MCF 10A (cell line): ENCODE measurements at regions not wholly inside any gene's neighbourhood (a gene's known extent, or its start where the extent isn't known, plus 50 kb on each side); places are given as distances from the start of the nearest gene placed in this dataset.

Source experiments
- BruUV-seq: library from RNA; stranded (reverse); fragments of 400-500 nt; replicated peaks from 2 replicates; lab custom pipeline; 2021; lab: Mats Ljungman, UMichigan
- CTCF ChIA-PET: fragments of 300-600 bp; sonication (Branson Sonifier 250); formaldehyde crosslinking; extraction: SDS; loops from one replicate; lab custom pipeline; 2021; ENCODE audit warnings: antibody characterized with exemption, inconsistent platforms; lab: Yijun Ruan, JAX
- POLR2A ChIA-PET: fragments of 300-600, 350-650 bp; sonication (Branson Sonifier 250); formaldehyde crosslinking; extraction: SDS; loops from one replicate; lab custom pipeline; 2020; ENCODE audit warnings: antibody characterized with exemption, inconsistent platforms; lab: Yijun Ruan, JAX
- DNase-seq: peaks from one replicate; pipeline ENCODE4 v3.0.0-alpha.2; 2018; ENCODE audit not compliant: unreplicated experiment
- H3K27ac Mint-ChIP-seq: one replicate; pipeline ENCODE4 v1.8.0; 2022; ENCODE audit warnings: mild to moderate bottlenecking, low read depth, mixed read lengths; ENCODE audit not compliant: unreplicated experiment
- H3K27me3 Mint-ChIP-seq: one replicate; pipeline ENCODE4 v1.8.0; 2022; ENCODE audit warnings: mixed read lengths; ENCODE audit not compliant: insufficient read depth, unreplicated experiment
- H3K36me3 Mint-ChIP-seq: one replicate; pipeline ENCODE4 v1.8.0; 2022; ENCODE audit warnings: mild to moderate bottlenecking, moderate library complexity, mixed read lengths; ENCODE audit not compliant: insufficient read depth, unreplicated experiment
- H3K4me1 Mint-ChIP-seq: one replicate; pipeline ENCODE4 v1.8.0; 2022; ENCODE audit warnings: mixed read lengths; ENCODE audit not compliant: insufficient read depth, unreplicated experiment
- H3K4me3 Mint-ChIP-seq: one replicate; pipeline ENCODE4 v1.8.0; 2022; ENCODE audit warnings: mild to moderate bottlenecking, moderate library complexity, mixed read lengths; ENCODE audit not compliant: unreplicated experiment
- H3K9me3 Mint-ChIP-seq: one replicate; pipeline ENCODE4 v1.8.0; 2022; ENCODE audit warnings: mixed read lengths; ENCODE audit not compliant: unreplicated experiment
- CTCF ChIP-seq: fragments of 200-600 bp; IDR thresholded peaks from one replicate; pipeline ENCODE4 v1.8.0; 2022; ENCODE audit warnings: antibody characterized with exemption, mild to moderate bottlenecking; ENCODE audit not compliant: unreplicated experiment
- intact Hi-C: fragments of 100-400 bp; cut with micrococcal nuclease; formaldehyde crosslinking; loops from 2 replicates; pipeline ENCODE4 v1.14.1; 2022

- BruUV-seq: no TSS peak
- no peak for TF ChIP-seq CTCF
- no peak overlapping the region for H3K4me3 Mint-ChIP-seq
Observed at GRCh38 chr1:186564582-186564981, 103.7 kb upstream of the PDC start.

GRCh38 chr1:186559601-186560116, 98.7 kb upstream of the PDC start:
- BruUV-seq: no TSS peak
- H3K27me3 Mint-ChIP-seq: no peaks in the 10 kb centered on the region

More at GRCh38 chr1:186564582-186564981, 103.7 kb upstream of the PDC start:
- Mint-ChIP-seq H3K27me3 (no peaks in the 10 kb centered on the region), H3K9me3 (no peaks in the 10 kb centered on the region), H3K36me3 (no peaks in the 10 kb centered on the region), H3K27ac (no peak overlapping the region), H3K4me1 (peaks cover 11% of the 10 kb centered on the region)
- POLR2A ChIA-PET: interaction anchor here (0.5 to 1.6 kb wide), 4 partner anchors 9 to 122 kb away, joined by 3 to 4 read pairs (median 3); no protein-coding TSS in a partner anchor
- intact Hi-C loops: no loop called here
- DNase-seq: no peak
- CTCF ChIA-PET: interaction anchor here (1.0 to 1.6 kb wide), 2 partner anchors 41 to 117 kb away, joined by 3 to 6 read pairs; no protein-coding TSS in a partner anchor

GRCh38 chr1:186557147-186557777, 96.3 kb upstream of the PDC start:
- no peak overlapping the region for H3K4me3 Mint-ChIP-seq
- ChIA-PET POLR2A (interaction anchor here (0.5 to 1.6 kb wide), 2 partner anchors 19 to 38 kb away, joined by 5 read pairs; no protein-coding TSS in a partner anchor), CTCF (interaction anchor here (0.6 to 1.4 kb wide), 3 partner anchors 182 to 608 kb away, joined by 3 read pairs; partner anchors contain the start of gene TPR)
- intact Hi-C loops: no loop called here
- H3K9me3 Mint-ChIP-seq: peaks cover 3% of the 10 kb centered on the region
- H3K27me3 Mint-ChIP-seq: no peaks in the 10 kb centered on the region
- BruUV-seq: no TSS peak
- no peaks in the 10 kb centered on the region for H3K36me3 Mint-ChIP-seq
- DNase-seq: no peak
- TF ChIP-seq CTCF: no peak
- H3K27ac Mint-ChIP-seq: no peak overlapping the region
- peaks cover 6% of the 10 kb centered on the region for H3K4me1 Mint-ChIP-seq

More at GRCh38 chr1:186559601-186560116, 98.7 kb upstream of the PDC start:
- Mint-ChIP-seq H3K27ac (peak overlapping the region; percentile 78), H3K36me3 (no peaks in the 10 kb centered on the region), H3K4me1 (peaks cover 6% of the 10 kb centered on the region), H3K9me3 (no peaks in the 10 kb centered on the region), H3K4me3 (peak overlapping the region; percentile 50)
- peak; percentile 88 for DNase-seq
- CTCF ChIA-PET: interaction anchor here (0.7 to 1.8 kb wide), 4 partner anchors 45 to 356 kb away, joined by 3 to 6 read pairs (median 4); no protein-coding TSS in a partner anchor
- no peak for TF ChIP-seq CTCF
- POLR2A ChIA-PET: interaction anchor here (0.9 to 1.6 kb wide), 6 partner anchors 10 to 122 kb away, joined by 3 to 5 read pairs (median 4); no protein-coding TSS in a partner anchor
- intact Hi-C loops: no loop called here

- Mint-ChIP-seq H3K36me3 (no peaks in the 10 kb centered on the region), H3K27me3 (no peaks in the 10 kb centered on the region), H3K4me3 (no peak overlapping the region), H3K27ac (no peak overlapping the region), H3K4me1 (no peaks in the 10 kb centered on the region), H3K9me3 (peaks cover 21% of the 10 kb centered on the region)
- no peak for DNase-seq
- intact Hi-C loops: no loop called here
- no TSS peak for BruUV-seq
- CTCF ChIA-PET: no interaction called here
- TF ChIP-seq CTCF: no peak
- POLR2A ChIA-PET: no interaction called here
Observed at GRCh38 chr1:186550832-186551231, 89.9 kb upstream of the PDC start.
